Smooth muscle cell (in vitro differentiated cells): ENCODE measurements at regions not wholly inside any gene's neighbourhood (a gene's known extent, or its start where the extent isn't known, plus 50 kb on each side); places are given as distances from the start of the nearest gene placed in this dataset.

ENCODE experiments used
- DNase-seq: peaks from one replicate; lab custom pipeline; 2025; ENCODE audit not compliant: unreplicated experiment; lab: John Stamatoyannopoulos, UW
- H2AFZ ChIP-seq: fragments of 200-600 bp; sonication (generic); 2 replicates; pipeline ENCODE4 v1.6.0; 2016; ENCODE audit warnings: antibody characterized with exemption, low read depth, mild to moderate bottlenecking
- H3F3A ChIP-seq: fragments of 200-600 bp; sonication (generic); 2 replicates; pipeline ENCODE4 v1.6.0; 2017; ENCODE audit warnings: antibody characterized with exemption, low read depth
- H3K27ac ChIP-seq: fragments of 200-600 bp; sonication (generic); 2 replicates; pipeline ENCODE4 v1.5.1; 2016; ENCODE audit warnings: low read depth, mild to moderate bottlenecking
- H3K27me3 ChIP-seq: fragments of 200-600 bp; sonication (generic); 2 replicates; pipeline ENCODE4 v1.6.1; 2016; ENCODE audit warnings: low read depth, mild to moderate bottlenecking
- H3K36me3 ChIP-seq: fragments of 200-600 bp; sonication (generic); 2 replicates; pipeline ENCODE4 v1.5.1; 2016; ENCODE audit warnings: low read depth
- H3K4me1 ChIP-seq: fragments of 200-600 bp; sonication (generic); 2 replicates; pipeline ENCODE4 v1.5.1; 2016; ENCODE audit warnings: low read depth
- H3K4me2 ChIP-seq: fragments of 200-600 bp; sonication (generic); 2 replicates; pipeline ENCODE4 v1.6.0; 2016; ENCODE audit warnings: mild to moderate bottlenecking
- H3K4me3 ChIP-seq: fragments of 200-600 bp; sonication (generic); 2 replicates; pipeline ENCODE4 v1.5.1; 2016; ENCODE audit warnings: mild to moderate bottlenecking
- H3K79me2 ChIP-seq: fragments of 200-600 bp; sonication (generic); 2 replicates; pipeline ENCODE4 v1.6.0; 2016; ENCODE audit warnings: low read depth, mild to moderate bottlenecking
- H3K9ac ChIP-seq: fragments of 200-600 bp; sonication (generic); 2 replicates; pipeline ENCODE4 v1.6.0; 2016; ENCODE audit warnings: low read depth
- H3K9me3 ChIP-seq: fragments of 200-600 bp; sonication (generic); replicated peaks from 2 replicates; pipeline ENCODE4 v1.5.1; 2016; ENCODE audit warnings: low read depth
- H4K20me1 ChIP-seq: fragments of 200-600 bp; sonication (generic); 2 replicates; pipeline ENCODE4 v1.6.0; 2016; ENCODE audit warnings: low read depth
- CTCF ChIP-seq: fragments of 200-600 bp; sonication (generic); IDR thresholded peaks from 2 replicates; pipeline ENCODE4 v1.5.1; 2017; ENCODE audit warnings: borderline replicate concordance, mild to moderate bottlenecking, antibody characterized with exemption; ENCODE audit not compliant: insufficient read depth, poor library complexity, severe bottlenecking
- WGBS: methylation state at CpG from one replicate; pipeline ENCODE4 v1.1.7; 2016; ENCODE audit warnings: low lambda C conversion rate; 5-methylcytosine and 5-hydroxymethylcytosine counted together

- Histone ChIP-seq H3K9me3 (no peaks in the 10 kb centered on the region), H2AFZ (peak overlapping the region; percentile 80), H3K27me3 (peaks cover 82% of the 10 kb centered on the region), H3K4me2 (peak overlapping the region; percentile 92), H3F3A (no peaks in the 10 kb centered on the region), H3K79me2 (no peaks in the 10 kb centered on the region), H3K27ac (no peak overlapping the region), H4K20me1 (no peaks in the 10 kb centered on the region), H3K9ac (no peak overlapping the region), H3K4me1 (peaks cover 34% of the 10 kb centered on the region), H3K36me3 (no peaks in the 10 kb centered on the region), H3K4me3 (peak overlapping the region; percentile 52)
- no peak for TF ChIP-seq CTCF
- 4% methylated on average over 19 of the region's 19 CpGs for WGBS
- no peak for DNase-seq
These were observed 615.9 kb downstream of the VRK1 start for GRCh38 chr14:97413022-97413539.

DNA sequence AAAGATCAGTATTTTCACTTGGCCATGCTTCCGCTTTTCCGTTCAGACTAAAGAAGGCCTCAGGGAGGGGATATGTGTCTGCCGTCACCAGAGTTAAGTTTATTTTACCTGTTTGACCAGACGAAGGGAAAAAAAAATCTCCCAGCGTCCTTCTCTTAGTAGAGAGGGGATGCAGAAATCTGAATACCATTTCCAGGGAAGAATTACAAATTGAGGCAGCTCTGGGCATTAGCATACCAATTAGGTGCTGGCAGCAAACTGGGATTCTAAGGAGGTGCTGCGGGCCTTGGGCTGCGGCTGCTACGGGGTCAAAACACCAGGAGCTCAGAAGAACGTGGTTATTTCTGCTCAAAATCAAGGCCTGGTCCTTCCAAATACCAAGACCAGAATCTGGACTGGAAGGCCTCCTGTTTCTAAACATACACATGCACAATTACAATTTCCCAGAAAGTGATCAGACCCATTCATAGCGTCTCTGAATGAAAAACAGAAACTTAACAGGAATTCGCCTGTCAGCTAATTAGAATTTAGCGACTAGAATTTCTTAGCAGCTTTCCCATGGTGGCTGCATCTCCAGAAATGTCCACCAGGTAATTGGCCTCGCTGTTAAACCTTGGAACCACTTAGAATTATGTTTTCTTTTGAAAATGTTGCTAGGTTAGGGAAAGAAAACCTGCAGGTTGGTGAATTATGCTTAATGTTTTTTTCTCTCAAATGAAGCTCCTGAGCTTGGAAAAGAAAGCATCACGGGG is 617.0 kb downstream of the VRK1 start:
- H3K9me3 ChIP-seq = no peaks in the 10 kb centered on the region
- H3K27me3 ChIP-seq = peaks cover 75% of the 10 kb centered on the region
- peaks cover 34% of the 10 kb centered on the region for H3K4me1 ChIP-seq
- no peak overlapping the region for H3K9ac ChIP-seq
- no peak overlapping the region for H2AFZ ChIP-seq
- 28% methylated on average over 14 of the region's 14 CpGs for WGBS
- no peaks in the 10 kb centered on the region for H3K36me3 ChIP-seq
- no peak overlapping the region for H3K27ac ChIP-seq
- peak; percentile 5 for TF ChIP-seq CTCF
- H3K79me2 ChIP-seq = no peaks in the 10 kb centered on the region
- H3K4me2 ChIP-seq = peak overlapping the region; percentile 92
- H4K20me1 ChIP-seq = no peaks in the 10 kb centered on the region
- H3K4me3 ChIP-seq = peak overlapping the region; percentile 52
- no peaks in the 10 kb centered on the region for H3F3A ChIP-seq
- DNase-seq = no peak

- 68% methylated on average over 11 of the region's 11 CpGs for WGBS
- no peak for DNase-seq
These were observed 617.5 kb downstream of the VRK1 start for GRCh38 chr14:97414718-97415098.

More at GRCh38 chr14:97414718-97415098, 617.5 kb downstream of the VRK1 start:
- peaks cover 70% of the 10 kb centered on the region for H3K27me3 ChIP-seq
- H2AFZ ChIP-seq = no peak overlapping the region
- no peak overlapping the region for H3K4me3 ChIP-seq
- no peaks in the 10 kb centered on the region for H3F3A ChIP-seq
- peaks cover 34% of the 10 kb centered on the region for H3K4me1 ChIP-seq
- H3K79me2 ChIP-seq = no peaks in the 10 kb centered on the region
- no peak overlapping the region for H3K4me2 ChIP-seq
- no peak overlapping the region for H3K9ac ChIP-seq
- H4K20me1 ChIP-seq = no peaks in the 10 kb centered on the region
- no peak overlapping the region for H3K27ac ChIP-seq
- no peak for TF ChIP-seq CTCF
- H3K36me3 ChIP-seq = no peaks in the 10 kb centered on the region
- H3K9me3 ChIP-seq = no peaks in the 10 kb centered on the region
